ENCODE measurements at regions not wholly inside any gene's neighbourhood (a gene's known extent, or its start where the extent isn't known, plus 50 kb on each side); places are given as distances from the start of the nearest gene placed in this dataset.

DNA sequence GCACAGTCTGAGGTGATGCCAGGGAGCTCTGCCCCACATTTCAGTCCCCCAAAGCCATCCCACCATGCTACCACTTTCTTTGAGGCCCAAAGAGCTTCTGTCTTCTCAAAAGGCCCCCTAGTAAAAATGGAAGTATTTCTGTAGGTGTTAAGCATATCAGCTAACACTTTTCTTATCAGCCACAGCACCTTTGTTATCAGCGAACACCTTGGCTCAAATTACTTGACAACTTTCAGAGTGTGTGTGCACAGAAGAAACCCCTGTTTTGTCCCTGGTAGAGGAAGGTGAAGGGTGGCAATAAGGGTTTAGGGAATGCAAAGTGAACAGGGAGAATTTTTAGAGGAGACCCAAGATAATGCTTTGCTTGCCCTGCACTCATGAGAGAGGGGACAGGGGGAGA lies 54.8 kb upstream of the GJA8 start:
- no peak for TF ChIP-seq ZBTB7A (IDR thresholded peaks at IDR 0.05; ENCODE audit: low read depth)
- TF ChIP-seq TEAD4 (IDR thresholded peaks at IDR 0.05), result no peak
- TF ChIP-seq, protein P1, sequence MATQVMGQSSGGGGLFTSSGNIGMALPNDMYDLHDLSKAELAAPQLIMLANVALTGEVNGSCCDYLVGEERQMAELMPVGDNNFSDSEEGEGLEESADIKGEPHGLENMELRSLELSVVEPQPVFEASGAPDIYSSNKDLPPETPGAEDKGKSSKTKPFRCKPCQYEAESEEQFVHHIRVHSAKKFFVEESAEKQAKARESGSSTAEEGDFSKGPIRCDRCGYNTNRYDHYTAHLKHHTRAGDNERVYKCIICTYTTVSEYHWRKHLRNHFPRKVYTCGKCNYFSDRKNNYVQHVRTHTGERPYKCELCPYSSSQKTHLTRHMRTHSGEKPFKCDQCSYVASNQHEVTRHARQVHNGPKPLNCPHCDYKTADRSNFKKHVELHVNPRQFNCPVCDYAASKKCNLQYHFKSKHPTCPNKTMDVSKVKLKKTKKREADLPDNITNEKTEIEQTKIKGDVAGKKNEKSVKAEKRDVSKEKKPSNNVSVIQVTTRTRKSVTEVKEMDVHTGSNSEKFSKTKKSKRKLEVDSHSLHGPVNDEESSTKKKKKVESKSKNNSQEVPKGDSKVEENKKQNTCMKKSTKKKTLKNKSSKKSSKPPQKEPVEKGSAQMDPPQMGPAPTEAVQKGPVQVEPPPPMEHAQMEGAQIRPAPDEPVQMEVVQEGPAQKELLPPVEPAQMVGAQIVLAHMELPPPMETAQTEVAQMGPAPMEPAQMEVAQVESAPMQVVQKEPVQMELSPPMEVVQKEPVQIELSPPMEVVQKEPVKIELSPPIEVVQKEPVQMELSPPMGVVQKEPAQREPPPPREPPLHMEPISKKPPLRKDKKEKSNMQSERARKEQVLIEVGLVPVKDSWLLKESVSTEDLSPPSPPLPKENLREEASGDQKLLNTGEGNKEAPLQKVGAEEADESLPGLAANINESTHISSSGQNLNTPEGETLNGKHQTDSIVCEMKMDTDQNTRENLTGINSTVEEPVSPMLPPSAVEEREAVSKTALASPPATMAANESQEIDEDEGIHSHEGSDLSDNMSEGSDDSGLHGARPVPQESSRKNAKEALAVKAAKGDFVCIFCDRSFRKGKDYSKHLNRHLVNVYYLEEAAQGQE (IDR thresholded peaks at IDR 0.05; ENCODE audit: low read depth), result no peak
- TF ChIP-seq, protein P2, sequence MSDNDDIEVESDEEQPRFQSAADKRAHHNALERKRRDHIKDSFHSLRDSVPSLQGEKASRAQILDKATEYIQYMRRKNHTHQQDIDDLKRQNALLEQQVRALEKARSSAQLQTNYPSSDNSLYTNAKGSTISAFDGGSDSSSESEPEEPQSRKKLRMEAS (IDR thresholded peaks at IDR 0.05), result no peak
- no peak for TF ChIP-seq TAF1 (IDR thresholded peaks at IDR 0.05; ENCODE audit: low read depth)
- TF ChIP-seq CREB1 (IDR thresholded peaks at IDR 0.05; ENCODE audit: low read depth), result no peak
- TF ChIP-seq, protein P3, sequence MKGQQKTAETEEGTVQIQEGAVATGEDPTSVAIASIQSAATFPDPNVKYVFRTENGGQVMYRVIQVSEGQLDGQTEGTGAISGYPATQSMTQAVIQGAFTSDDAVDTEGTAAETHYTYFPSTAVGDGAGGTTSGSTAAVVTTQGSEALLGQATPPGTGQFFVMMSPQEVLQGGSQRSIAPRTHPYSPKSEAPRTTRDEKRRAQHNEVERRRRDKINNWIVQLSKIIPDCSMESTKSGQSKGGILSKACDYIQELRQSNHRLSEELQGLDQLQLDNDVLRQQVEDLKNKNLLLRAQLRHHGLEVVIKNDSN (IDR thresholded peaks at IDR 0.05), result no peak

DNA sequence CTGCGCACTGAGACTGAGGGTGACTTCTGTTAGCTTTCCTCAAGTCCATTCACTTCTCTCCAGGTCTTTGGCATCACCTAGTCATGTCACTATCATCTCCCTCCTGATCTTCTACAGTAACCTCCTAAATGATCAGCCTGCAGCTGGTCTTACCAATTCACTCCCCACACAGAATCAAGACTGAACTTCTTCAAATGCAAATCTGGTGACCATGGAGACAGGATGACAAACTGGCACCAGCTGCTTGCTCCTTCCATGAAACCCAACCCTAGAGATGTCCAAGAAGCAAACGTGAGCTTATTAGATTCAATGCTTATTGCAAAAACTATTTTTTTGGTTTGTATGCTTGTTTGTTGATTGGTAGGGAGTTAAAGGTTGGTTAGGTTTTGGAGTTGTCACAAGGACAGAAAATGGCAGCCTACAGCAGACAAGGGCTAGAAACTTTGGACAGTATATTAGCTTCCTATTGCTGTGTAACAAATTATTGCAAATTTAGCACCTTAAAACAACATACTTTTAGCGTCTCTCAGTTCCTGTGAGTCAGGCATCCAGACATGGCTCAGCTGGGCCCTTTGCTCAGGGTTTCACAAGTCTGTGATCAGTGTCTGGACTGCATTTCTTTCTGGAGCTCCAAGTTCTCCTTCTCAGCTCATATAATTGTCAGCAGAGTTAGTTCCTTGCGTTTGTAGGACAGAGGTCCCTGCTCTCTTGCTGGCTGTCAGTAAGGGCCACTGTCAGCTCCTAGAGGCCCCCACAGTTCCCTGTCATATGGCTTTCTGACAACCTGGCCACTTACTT lies 53.3 kb upstream of the GJA8 start:
- TF ChIP-seq YY1 (IDR thresholded peaks at IDR 0.05; ENCODE audit: low read depth) (no peak), CREB1 (IDR thresholded peaks at IDR 0.05; ENCODE audit: low read depth) (no peak)

DNA sequence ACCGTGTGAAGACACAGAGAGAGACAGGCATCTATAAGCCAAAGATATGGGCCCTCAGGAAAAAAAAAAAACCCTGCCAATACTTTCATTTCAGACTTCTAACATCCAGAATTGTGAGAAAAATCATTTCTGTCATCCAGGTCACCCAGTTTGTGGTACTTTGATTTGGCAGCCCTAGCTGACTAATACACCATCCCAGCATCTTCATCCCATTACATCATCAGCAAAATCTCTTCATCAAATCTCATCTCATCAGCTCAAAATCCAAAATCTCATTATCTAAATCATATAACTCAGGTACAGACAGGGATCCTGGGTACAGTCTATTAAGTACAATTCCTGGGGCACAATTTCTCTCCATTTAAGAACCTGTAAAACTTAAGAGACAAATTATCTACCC lies 51.9 kb upstream of the GJA8 start:
- TF ChIP-seq FOXM1 (IDR thresholded peaks at IDR 0.05; ENCODE audit: borderline replicate concordance, low read depth), result no peak
- TF ChIP-seq YY1 (IDR thresholded peaks at IDR 0.05; ENCODE audit: low read depth), result no peak
- TF ChIP-seq RAD21 (IDR thresholded peaks at IDR 0.05; ENCODE audit: low read depth), result no peak
- no peak for TF ChIP-seq ZBTB7A (IDR thresholded peaks at IDR 0.05; ENCODE audit: low read depth)

DNA sequence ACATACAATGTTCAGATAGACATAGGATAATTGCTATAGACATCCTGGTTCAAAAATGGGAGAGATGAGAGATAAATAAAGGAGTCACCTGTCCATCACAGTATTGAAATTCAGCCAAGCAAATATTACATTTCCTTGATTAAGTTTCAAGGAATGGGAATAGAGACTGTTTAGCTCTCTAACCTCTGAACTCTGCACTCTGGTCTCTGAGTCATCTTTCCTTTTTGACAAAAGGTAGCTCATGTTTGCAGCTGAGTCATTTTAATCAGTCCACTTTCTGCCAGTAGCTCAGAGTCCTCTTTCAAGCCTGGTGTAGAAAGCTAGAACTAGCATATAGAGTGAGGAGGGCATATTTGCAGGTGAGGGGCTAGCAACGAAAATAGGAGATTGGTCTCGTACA lies 51.4 kb upstream of the GJA8 start:
- no peak for TF ChIP-seq TEAD4 (IDR thresholded peaks at IDR 0.05)
- TF ChIP-seq, protein P3 (IDR thresholded peaks at IDR 0.05), result no peak
- no peak for TF ChIP-seq ZBTB7A (IDR thresholded peaks at IDR 0.05; ENCODE audit: low read depth)
- no peak for TF ChIP-seq EGR1 (IDR thresholded peaks at IDR 0.05)
- no peak for TF ChIP-seq FOXM1 (IDR thresholded peaks at IDR 0.05; ENCODE audit: borderline replicate concordance, low read depth)
- no peak for TF ChIP-seq TAF1 (IDR thresholded peaks at IDR 0.05; ENCODE audit: low read depth)
- no peak for TF ChIP-seq YY1 (IDR thresholded peaks at IDR 0.05; ENCODE audit: low read depth)
- TF ChIP-seq CEBPB (IDR thresholded peaks at IDR 0.05), result no peak
- TF ChIP-seq NFIC (IDR thresholded peaks at IDR 0.05), result no peak
- TF ChIP-seq RAD21 (IDR thresholded peaks at IDR 0.05; ENCODE audit: low read depth), result no peak
- no peak for TF ChIP-seq TCF12 (IDR thresholded peaks at IDR 0.05; ENCODE audit: low read depth)
- TF ChIP-seq EP300 (IDR thresholded peaks at IDR 0.05; ENCODE audit: borderline replicate concordance), result no peak
- TF ChIP-seq, protein P1 (IDR thresholded peaks at IDR 0.05; ENCODE audit: low read depth), result no peak
- TF ChIP-seq, protein P2 (IDR thresholded peaks at IDR 0.05), result no peak
- no peak for TF ChIP-seq CREB1 (IDR thresholded peaks at IDR 0.05; ENCODE audit: low read depth)

DNA sequence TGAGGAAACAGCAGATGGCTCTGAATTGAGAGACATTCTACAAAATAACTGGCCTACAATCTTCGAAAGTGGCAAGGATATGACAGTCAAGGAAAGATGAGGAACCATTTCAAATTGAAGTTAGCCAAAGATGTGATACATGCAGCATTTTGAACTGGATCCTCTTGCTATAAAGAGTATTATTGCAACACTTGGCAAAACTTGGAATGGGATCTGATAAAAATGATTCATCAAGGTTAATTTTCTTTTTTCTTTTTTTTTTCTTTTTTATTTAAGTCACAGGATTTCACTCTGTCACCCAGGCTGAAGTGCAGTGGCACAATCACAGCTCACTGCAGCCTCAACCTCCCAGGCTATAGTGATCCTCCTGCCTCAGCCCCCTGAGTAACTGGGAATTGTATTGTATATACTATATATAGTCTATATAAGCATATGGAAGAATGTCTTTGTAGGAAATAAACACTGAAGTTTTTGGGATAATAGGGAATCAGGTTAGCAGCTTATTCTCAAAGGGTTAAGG lies 49.8 kb upstream of the GJA8 start:
- no peak for TF ChIP-seq CREB1 (IDR thresholded peaks at IDR 0.05; ENCODE audit: low read depth)
- TF ChIP-seq FOXM1 (IDR thresholded peaks at IDR 0.05; ENCODE audit: borderline replicate concordance, low read depth), result no peak
- TF ChIP-seq, protein P2 (IDR thresholded peaks at IDR 0.05), result no peak
- TF ChIP-seq, protein P3 (IDR thresholded peaks at IDR 0.05), result no peak
- no peak for TF ChIP-seq NFIC (IDR thresholded peaks at IDR 0.05)
- no peak for TF ChIP-seq RAD21 (IDR thresholded peaks at IDR 0.05; ENCODE audit: low read depth)
- TF ChIP-seq YY1 (IDR thresholded peaks at IDR 0.05; ENCODE audit: low read depth), result no peak
- TF ChIP-seq ZBTB7A (IDR thresholded peaks at IDR 0.05; ENCODE audit: low read depth), result no peak
- no peak for TF ChIP-seq TCF12 (IDR thresholded peaks at IDR 0.05; ENCODE audit: low read depth)
- TF ChIP-seq EP300 (IDR thresholded peaks at IDR 0.05; ENCODE audit: borderline replicate concordance), result no peak
- no peak for TF ChIP-seq CEBPB (IDR thresholded peaks at IDR 0.05)
- TF ChIP-seq TAF1 (IDR thresholded peaks at IDR 0.05; ENCODE audit: low read depth), result no peak
- TF ChIP-seq, protein P1 (IDR thresholded peaks at IDR 0.05; ENCODE audit: low read depth), result no peak
- TF ChIP-seq TEAD4 (IDR thresholded peaks at IDR 0.05), result no peak
